Neural cell (in vitro differentiated cells): ENCODE measurements at regions not wholly inside any gene's neighbourhood (a gene's known extent, or its start where the extent isn't known, plus 50 kb on each side); places are given as distances from the start of the nearest gene placed in this dataset.

Source experiments
- CTCF ChIP-seq: fragments of 450-650 bp; IDR thresholded peaks from 2 replicates; pipeline ENCODE4 v1.5.1; 2014; ENCODE audit warnings: antibody characterized with exemption, mild to moderate bottlenecking, moderate library complexity; ENCODE audit not compliant: poor library complexity, severe bottlenecking
- EP300 ChIP-seq: fragments of 450-650 bp; conservative IDR thresholded peaks from 2 replicates; pipeline ENCODE4 v1.6.1; 2014; ENCODE audit warnings: antibody characterized with exemption, mild to moderate bottlenecking, moderate library complexity; ENCODE audit not compliant: poor library complexity, severe bottlenecking
- EZH2 ChIP-seq: fragments of 200-600, 300-800 bp; shearing (Covaris generic), sonication (generic); IDR thresholded peaks from 2 replicates; pipeline ENCODE4 v1.6.1; 2014; ENCODE audit warnings: antibody characterized with exemption, low read length, borderline replicate concordance, mild to moderate bottlenecking; ENCODE audit not compliant: insufficient read depth, poor library complexity, severe bottlenecking
- MXI1 ChIP-seq: fragments of 450-650 bp; conservative IDR thresholded peaks from 2 replicates; pipeline ENCODE4 v1.6.1; 2014; ENCODE audit warnings: antibody characterized with exemption, mild to moderate bottlenecking; ENCODE audit not compliant: poor library complexity, severe bottlenecking
- POLR2AphosphoS5 ChIP-seq: IDR thresholded peaks from 2 replicates; pipeline ENCODE4 v1.6.1; 2012
- RAD21 ChIP-seq: fragments of 450-650 bp; conservative IDR thresholded peaks from 2 replicates; pipeline ENCODE4 v1.6.1; 2014; ENCODE audit warnings: antibody characterized with exemption, mild to moderate bottlenecking, moderate library complexity
- REST ChIP-seq: IDR thresholded peaks from 2 replicates; pipeline ENCODE4 v1.6.1; 2012; ENCODE audit warnings: borderline replicate concordance
- SMC3 ChIP-seq: fragments of 450-650 bp; conservative IDR thresholded peaks from 2 replicates; pipeline ENCODE4 v1.6.1; 2014; ENCODE audit warnings: antibody characterized with exemption, mild to moderate bottlenecking, moderate library complexity; ENCODE audit not compliant: poor library complexity
- TAF1 ChIP-seq: IDR thresholded peaks from 2 replicates; pipeline ENCODE4 v1.6.1; 2012; ENCODE audit warnings: low read depth

- no peak for TF ChIP-seq CTCF
- no peak for TF ChIP-seq POLR2AphosphoS5
- TF ChIP-seq RAD21 = no peak
- TF ChIP-seq TAF1 = no peak
- TF ChIP-seq EP300 = no peak
- no peak for TF ChIP-seq MXI1
- TF ChIP-seq EZH2 = no peak
- no peak for TF ChIP-seq REST
- no peak for TF ChIP-seq SMC3
Measured at GRCh38 chr1:55626326-55626725, 411.2 kb upstream of the USP24 start.
